ENCODE measurements at regions not wholly inside any gene's neighbourhood (a gene's known extent, or its start where the extent isn't known, plus 50 kb on each side); places are given as distances from the start of the nearest gene placed in this dataset.

DNA sequence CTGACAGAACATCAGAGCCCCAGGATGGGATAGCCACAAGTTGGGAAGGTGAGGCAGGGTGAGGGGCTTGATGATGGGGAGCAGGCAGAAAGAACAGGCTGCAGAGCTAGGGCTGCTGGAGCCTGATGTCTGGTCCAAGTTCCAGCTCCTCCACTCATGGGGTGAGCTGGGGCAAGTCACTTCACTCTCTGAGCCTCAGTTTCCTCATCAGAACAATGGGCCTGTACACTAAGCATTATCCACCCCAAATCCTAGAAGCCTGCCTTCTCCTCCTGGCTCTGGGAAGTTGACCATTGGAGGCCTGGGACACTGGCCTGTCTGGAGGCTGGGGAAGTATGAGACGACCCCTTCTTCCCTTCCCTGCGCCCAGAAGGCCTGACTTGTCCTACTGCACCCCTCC is 51.8 kb upstream of the PSD2 start:
- Histone ChIP-seq H3K36me3 (no peaks in the 10 kb centered on the region), H3K27me3 (peaks cover 23% of the 10 kb centered on the region), H3K9me3 (ENCODE audit: low read depth) (no peaks in the 10 kb centered on the region), H3K4me3 (no peak overlapping the region), H3K27ac (no peak overlapping the region), H3K4me1 (ENCODE audit: low read depth) (peaks cover 26% of the 10 kb centered on the region)
- no peak for DNase-seq (ENCODE audit: low read depth in 1 of 2, low spot score in 1 of 2)
- TF ChIP-seq, protein P1, sequence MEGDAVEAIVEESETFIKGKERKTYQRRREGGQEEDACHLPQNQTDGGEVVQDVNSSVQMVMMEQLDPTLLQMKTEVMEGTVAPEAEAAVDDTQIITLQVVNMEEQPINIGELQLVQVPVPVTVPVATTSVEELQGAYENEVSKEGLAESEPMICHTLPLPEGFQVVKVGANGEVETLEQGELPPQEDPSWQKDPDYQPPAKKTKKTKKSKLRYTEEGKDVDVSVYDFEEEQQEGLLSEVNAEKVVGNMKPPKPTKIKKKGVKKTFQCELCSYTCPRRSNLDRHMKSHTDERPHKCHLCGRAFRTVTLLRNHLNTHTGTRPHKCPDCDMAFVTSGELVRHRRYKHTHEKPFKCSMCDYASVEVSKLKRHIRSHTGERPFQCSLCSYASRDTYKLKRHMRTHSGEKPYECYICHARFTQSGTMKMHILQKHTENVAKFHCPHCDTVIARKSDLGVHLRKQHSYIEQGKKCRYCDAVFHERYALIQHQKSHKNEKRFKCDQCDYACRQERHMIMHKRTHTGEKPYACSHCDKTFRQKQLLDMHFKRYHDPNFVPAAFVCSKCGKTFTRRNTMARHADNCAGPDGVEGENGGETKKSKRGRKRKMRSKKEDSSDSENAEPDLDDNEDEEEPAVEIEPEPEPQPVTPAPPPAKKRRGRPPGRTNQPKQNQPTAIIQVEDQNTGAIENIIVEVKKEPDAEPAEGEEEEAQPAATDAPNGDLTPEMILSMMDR (IDR thresholded peaks at IDR 0.05; ENCODE audit: low read depth, low read length), result no peak

DNA sequence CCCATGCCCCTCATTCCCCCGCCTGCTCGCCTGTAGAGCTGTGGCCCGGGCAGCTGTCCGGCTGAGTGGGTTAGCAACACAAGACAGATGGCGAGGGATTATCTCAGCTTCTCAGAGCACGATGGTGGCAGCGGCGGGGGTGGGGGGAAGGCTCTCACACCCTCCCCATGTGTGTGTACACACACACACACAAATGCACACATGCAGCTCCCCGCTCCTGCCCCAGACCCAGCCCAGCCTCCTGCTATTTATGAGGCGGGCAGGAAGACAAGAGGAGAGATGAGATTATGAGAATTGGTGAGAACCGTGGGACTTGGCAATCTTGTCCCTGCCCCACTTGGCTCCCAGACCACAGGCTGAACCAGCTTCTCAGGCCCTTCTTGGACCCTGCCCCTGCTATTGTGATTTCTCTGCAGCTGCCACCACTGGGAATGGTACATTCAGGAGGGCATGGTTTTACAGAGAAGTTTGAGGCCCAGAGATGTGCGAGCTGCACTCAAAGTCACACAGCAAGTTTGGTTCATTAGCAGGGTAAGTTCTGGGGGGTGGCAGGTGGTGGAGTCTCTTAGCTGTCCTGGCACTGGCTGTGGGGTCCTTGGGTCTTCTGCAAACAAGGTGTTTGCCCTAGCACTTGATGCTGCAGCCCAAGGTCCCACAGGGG is 51.0 kb upstream of the PSD2 start:
- TF ChIP-seq, protein P1 (IDR thresholded peaks at IDR 0.05; ENCODE audit: low read depth, low read length), result no peak
- H3K4me3 ChIP-seq, result no peak overlapping the region
- no peak overlapping the region for H3K27ac ChIP-seq
- DNase-seq (ENCODE audit: low read depth in 1 of 2, low spot score in 1 of 2), result no peak
- H3K27me3 ChIP-seq, result peaks cover 31% of the 10 kb centered on the region
- no peaks in the 10 kb centered on the region for H3K9me3 ChIP-seq (ENCODE audit: low read depth)
- no peaks in the 10 kb centered on the region for H3K36me3 ChIP-seq
- peaks cover 25% of the 10 kb centered on the region for H3K4me1 ChIP-seq (ENCODE audit: low read depth)

DNA sequence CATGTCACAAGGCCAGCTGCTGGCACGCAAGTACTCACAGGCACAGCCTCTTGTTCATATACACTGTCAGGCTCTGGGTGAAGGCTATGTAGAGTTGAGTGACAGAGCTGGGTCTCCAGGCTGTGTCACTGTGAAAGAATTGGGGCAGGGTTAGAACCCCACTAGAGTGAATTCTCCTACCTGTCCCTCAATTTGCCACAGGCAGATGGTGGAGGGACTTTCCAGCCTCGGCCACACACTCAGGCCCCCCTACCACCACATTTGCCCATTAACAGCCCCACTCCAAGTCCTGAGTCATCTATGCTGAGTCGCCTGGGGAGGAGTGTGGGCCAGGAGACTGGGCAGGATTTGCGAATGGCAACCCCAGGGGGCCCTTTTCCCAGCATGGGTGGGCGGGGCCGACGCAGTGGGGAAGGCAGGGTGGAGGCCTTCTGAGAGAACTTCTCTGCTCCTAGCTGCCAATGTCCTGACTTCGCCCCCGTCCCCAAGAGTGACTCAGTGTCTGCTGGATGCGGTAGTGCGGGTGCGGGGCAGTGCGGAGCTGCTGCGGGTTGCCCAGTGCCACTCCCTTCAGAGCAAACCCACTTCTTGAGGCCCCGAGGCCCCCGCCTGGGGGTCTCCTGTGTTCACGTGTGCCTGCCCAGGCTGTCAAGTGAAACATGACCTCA is 50.3 kb upstream of the PSD2 start:
- Histone ChIP-seq H3K4me1 (ENCODE audit: low read depth) (peaks cover 25% of the 10 kb centered on the region), H3K9me3 (ENCODE audit: low read depth) (no peaks in the 10 kb centered on the region), H3K36me3 (no peaks in the 10 kb centered on the region), H3K4me3 (no peak overlapping the region), H3K27me3 (peaks cover 34% of the 10 kb centered on the region), H3K27ac (no peak overlapping the region)
- TF ChIP-seq, protein P1 (IDR thresholded peaks at IDR 0.05; ENCODE audit: low read depth, low read length), result no peak
- DNase-seq (ENCODE audit: low read depth in 1 of 2, low spot score in 1 of 2), result peak in 1 of 2 donors; percentile 68

DNA sequence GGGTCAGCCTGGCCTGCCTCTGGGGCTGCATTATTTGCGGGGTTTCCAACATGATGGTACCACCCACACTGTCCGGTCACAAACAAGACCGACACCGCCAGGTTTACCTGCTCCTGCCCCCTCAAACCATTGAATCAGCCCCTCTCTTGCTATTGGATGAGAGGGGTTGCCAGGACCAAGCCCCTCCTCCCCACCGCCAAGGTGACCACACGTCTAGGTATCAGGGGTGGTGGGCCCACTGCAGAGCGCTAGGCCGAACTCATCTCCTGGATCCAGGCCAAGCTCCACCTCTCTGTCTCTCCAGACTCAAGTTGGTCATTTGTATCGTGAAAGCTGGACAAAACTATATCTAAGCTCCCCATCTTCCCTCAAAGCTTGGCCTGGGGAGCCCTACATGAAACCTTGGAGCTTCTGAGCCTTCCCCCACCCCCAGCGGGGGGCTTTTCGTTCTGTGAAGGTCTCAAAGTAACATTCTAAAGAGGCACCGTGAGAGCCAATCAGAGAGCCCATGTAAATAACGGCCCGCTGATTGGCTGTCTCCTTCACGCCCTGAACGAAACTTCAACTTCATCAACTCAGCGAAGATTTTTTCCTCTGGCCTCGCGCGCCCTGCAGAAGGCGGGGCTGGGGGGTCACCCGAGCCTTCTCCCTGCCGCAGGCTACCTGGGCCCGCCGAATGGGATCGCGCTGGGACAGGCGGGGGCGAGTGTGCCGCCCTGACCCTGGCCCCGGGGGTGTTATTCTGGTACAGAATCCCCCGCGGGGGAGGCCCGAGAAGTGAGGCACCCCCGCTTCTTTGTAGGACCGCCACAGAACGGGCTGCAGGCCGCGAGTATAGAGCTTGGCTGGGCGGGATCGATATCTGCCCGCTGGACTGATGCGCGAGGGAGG is 49.6 kb upstream of the PSD2 start:
- Histone ChIP-seq H3K4me3 (peak overlapping the region; percentile 27), H3K4me1 (ENCODE audit: low read depth) (peaks cover 25% of the 10 kb centered on the region), H3K9me3 (ENCODE audit: low read depth) (no peaks in the 10 kb centered on the region), H3K27ac (no peak overlapping the region), H3K36me3 (no peaks in the 10 kb centered on the region), H3K27me3 (peaks cover 42% of the 10 kb centered on the region)
- TF ChIP-seq, protein P1 (IDR thresholded peaks at IDR 0.05; ENCODE audit: low read depth, low read length), result no peak
- peak; percentile 78 to 93 for DNase-seq (ENCODE audit: low read depth in 1 of 2, low spot score in 1 of 2)

All from cardiac muscle cell (in vitro differentiated cells and primary cell).